Activated T-cell treated with anti-CD3 and anti-CD28 coated beads, Interleukin-2, amount 50 U/mL, for 24 hours (primary cell): ENCODE measurements at regions not wholly inside any gene's neighbourhood (a gene's known extent, or its start where the extent isn't known, plus 50 kb on each side); places are given as distances from the start of the nearest gene placed in this dataset.
"Not testable (repeated sequence)": the region's sequence is repeated elsewhere in the genome, so short reads cannot be mapped to it uniquely, and the experiment has no call there.

Source experiments
- DNase-seq: peaks from one replicate; pipeline ENCODE4 v3.0.0-alpha.2; 2020
- H3K27ac Mint-ChIP-seq: 2 replicates; pipeline ENCODE4 v1.8.0; 2020; ENCODE audit warnings: mild to moderate bottlenecking, mixed read lengths
- H3K27me3 Mint-ChIP-seq: 2 replicates; pipeline ENCODE4 v1.8.0; 2020; ENCODE audit warnings: mixed read lengths
- H3K36me3 Mint-ChIP-seq: 2 replicates; pipeline ENCODE4 v1.8.0; 2020; ENCODE audit warnings: low read depth, mixed read lengths
- H3K4me1 Mint-ChIP-seq: 2 replicates; pipeline ENCODE4 v1.8.0; 2020; ENCODE audit warnings: low read depth, mixed read lengths
- H3K4me3 Mint-ChIP-seq: 2 replicates; pipeline ENCODE4 v1.8.0; 2020; ENCODE audit warnings: mild to moderate bottlenecking, moderate library complexity, mixed read lengths
- H3K9me3 Mint-ChIP-seq: 2 replicates; pipeline ENCODE4 v1.8.0; 2020; ENCODE audit warnings: mixed read lengths

GRCh38 chr19:34067861-34068271 lies 104.4 kb upstream of the LSM14A start:
- H3K27ac Mint-ChIP-seq = no peak overlapping the region

GRCh38 chr19:34075661-34076091 lies 96.6 kb upstream of the LSM14A start:
- no peaks in the 10 kb centered on the region for H3K36me3 Mint-ChIP-seq
- H3K27ac Mint-ChIP-seq = no peak overlapping the region
- no peaks in the 10 kb centered on the region for H3K9me3 Mint-ChIP-seq
- no peak for DNase-seq
- H3K27me3 Mint-ChIP-seq = peaks cover 20% of the 10 kb centered on the region
- H3K4me1 Mint-ChIP-seq = no peaks in the 10 kb centered on the region
- no peak overlapping the region for H3K4me3 Mint-ChIP-seq

More at GRCh38 chr19:34067861-34068271, 104.4 kb upstream of the LSM14A start:
- no peaks in the 10 kb centered on the region for H3K9me3 Mint-ChIP-seq
- no peak for DNase-seq
- no peaks in the 10 kb centered on the region for H3K4me1 Mint-ChIP-seq
- H3K4me3 Mint-ChIP-seq = no peak overlapping the region
- peaks cover 33% of the 10 kb centered on the region for H3K27me3 Mint-ChIP-seq
- no peaks in the 10 kb centered on the region for H3K36me3 Mint-ChIP-seq

- no peak overlapping the region for H3K27ac Mint-ChIP-seq
- no peak overlapping the region for H3K4me3 Mint-ChIP-seq
- DNase-seq = no peak
- H3K4me1 Mint-ChIP-seq = no peaks in the 10 kb centered on the region
- H3K27me3 Mint-ChIP-seq = peaks cover 38% of the 10 kb centered on the region
- H3K36me3 Mint-ChIP-seq = no peaks in the 10 kb centered on the region
- peaks cover 3% of the 10 kb centered on the region for H3K9me3 Mint-ChIP-seq
Measured at GRCh38 chr19:34082289-34083077, 89.8 kb upstream of the LSM14A start.

- H3K9me3 Mint-ChIP-seq = peaks cover 3% of the 10 kb centered on the region
- H3K4me3 Mint-ChIP-seq = no peak overlapping the region
- H3K27ac Mint-ChIP-seq = no peak overlapping the region
Measured at GRCh38 chr19:34084396-34085145, 87.7 kb upstream of the LSM14A start.

GRCh38 chr19:34085336-34085735 lies 87.0 kb upstream of the LSM14A start:
- peaks cover 3% of the 10 kb centered on the region for H3K9me3 Mint-ChIP-seq
- no peak overlapping the region for H3K27ac Mint-ChIP-seq
- no peak for DNase-seq
- H3K4me1 Mint-ChIP-seq = no peaks in the 10 kb centered on the region
- peaks cover 45% of the 10 kb centered on the region for H3K27me3 Mint-ChIP-seq
- H3K4me3 Mint-ChIP-seq = no peak overlapping the region
- no peaks in the 10 kb centered on the region for H3K36me3 Mint-ChIP-seq

More at GRCh38 chr19:34084396-34085145, 87.7 kb upstream of the LSM14A start:
- Mint-ChIP-seq H3K36me3 (no peaks in the 10 kb centered on the region), H3K27me3 (peaks cover 42% of the 10 kb centered on the region), H3K4me1 (no peaks in the 10 kb centered on the region)
- DNase-seq = no peak

- Mint-ChIP-seq H3K4me3 (no peak overlapping the region), H3K4me1 (no peaks in the 10 kb centered on the region), H3K27me3 (peaks cover 34% of the 10 kb centered on the region), H3K9me3 (peaks cover 3% of the 10 kb centered on the region), H3K36me3 (no peaks in the 10 kb centered on the region), H3K27ac (no peak overlapping the region)
- no peak for DNase-seq
Measured at GRCh38 chr19:34088292-34088691, 84.0 kb upstream of the LSM14A start.

- H3K36me3 Mint-ChIP-seq = no peaks in the 10 kb centered on the region
- no peak for DNase-seq
- H3K27me3 Mint-ChIP-seq = peaks cover 32% of the 10 kb centered on the region
- H3K4me3 Mint-ChIP-seq = no peak overlapping the region
- no peak overlapping the region for H3K27ac Mint-ChIP-seq
- no peaks in the 10 kb centered on the region for H3K4me1 Mint-ChIP-seq
- H3K9me3 Mint-ChIP-seq = peaks cover 3% of the 10 kb centered on the region
Measured at GRCh38 chr19:34089566-34089965, 82.7 kb upstream of the LSM14A start.

GRCh38 chr19:34094960-34095359 lies 77.3 kb upstream of the LSM14A start:
- H3K36me3 Mint-ChIP-seq = no peaks in the 10 kb centered on the region
- H3K9me3 Mint-ChIP-seq = no peaks in the 10 kb centered on the region

GRCh38 chr19:34095411-34095810 lies 76.9 kb upstream of the LSM14A start:
- not testable (repeated sequence) for H3K36me3 Mint-ChIP-seq, H3K4me3 Mint-ChIP-seq, H3K27ac Mint-ChIP-seq, H3K9me3 Mint-ChIP-seq, DNase-seq, H3K4me1 Mint-ChIP-seq
- peaks cover 19% of the 10 kb centered on the region for H3K27me3 Mint-ChIP-seq

More at GRCh38 chr19:34094960-34095359, 77.3 kb upstream of the LSM14A start:
- peaks cover 19% of the 10 kb centered on the region for H3K27me3 Mint-ChIP-seq
- DNase-seq = no peak
- peaks cover 2% of the 10 kb centered on the region for H3K4me1 Mint-ChIP-seq
- H3K27ac Mint-ChIP-seq = no peak overlapping the region
- no peak overlapping the region for H3K4me3 Mint-ChIP-seq

- H3K27me3 Mint-ChIP-seq = peaks cover 19% of the 10 kb centered on the region
- no peak for DNase-seq
- H3K4me1 Mint-ChIP-seq = peaks cover 2% of the 10 kb centered on the region
- H3K36me3 Mint-ChIP-seq = no peaks in the 10 kb centered on the region
- no peak overlapping the region for H3K4me3 Mint-ChIP-seq
- no peaks in the 10 kb centered on the region for H3K9me3 Mint-ChIP-seq
- H3K27ac Mint-ChIP-seq = no peak overlapping the region
Measured at GRCh38 chr19:34096020-34096915, 76.0 kb upstream of the LSM14A start.

GRCh38 chr19:34104096-34104495 lies 68.2 kb upstream of the LSM14A start:
- Mint-ChIP-seq H3K27ac (no peak overlapping the region), H3K36me3 (no peaks in the 10 kb centered on the region), H3K27me3 (peaks cover 20% of the 10 kb centered on the region), H3K9me3 (no peaks in the 10 kb centered on the region), H3K4me3 (no peak overlapping the region), H3K4me1 (no peaks in the 10 kb centered on the region)
- DNase-seq = no peak

- Mint-ChIP-seq H3K9me3 (no peaks in the 10 kb centered on the region), H3K4me1 (no peaks in the 10 kb centered on the region), H3K4me3 (no peak overlapping the region), H3K36me3 (no peaks in the 10 kb centered on the region), H3K27me3 (peaks cover 17% of the 10 kb centered on the region), H3K27ac (no peak overlapping the region)
- no peak for DNase-seq
Measured at GRCh38 chr19:34104557-34104956, 67.7 kb upstream of the LSM14A start.

GRCh38 chr19:34109596-34109995 lies 62.7 kb upstream of the LSM14A start:
- no peak overlapping the region for H3K27ac Mint-ChIP-seq
- no peaks in the 10 kb centered on the region for H3K36me3 Mint-ChIP-seq
- no peaks in the 10 kb centered on the region for H3K4me1 Mint-ChIP-seq
- no peaks in the 10 kb centered on the region for H3K9me3 Mint-ChIP-seq
- DNase-seq = no peak
- no peak overlapping the region for H3K4me3 Mint-ChIP-seq
- peaks cover 18% of the 10 kb centered on the region for H3K27me3 Mint-ChIP-seq
